ENCODE measurements at regions not wholly inside any gene's neighbourhood (a gene's known extent, or its start where the extent isn't known, plus 50 kb on each side); places are given as distances from the start of the nearest gene placed in this dataset.
"Not testable (repeated sequence)": the region's sequence is repeated elsewhere in the genome, so short reads cannot be mapped to it uniquely, and the experiment has no call there.

GRCh38 chrX:25503826-25504225 is 488.1 kb upstream of the ARX start:
- no peak for DNase-seq

- DNase-seq = no peak
These were observed 492.0 kb upstream of the ARX start for GRCh38 chrX:25507801-25508200.

GRCh38 chrX:25519258-25519657 is 503.5 kb upstream of the ARX start:
- DNase-seq = no peak

GRCh38 chrX:25522443-25523010 is 506.8 kb upstream of the ARX start:
- not testable (repeated sequence) for DNase-seq

GRCh38 chrX:25523574-25524540 is 508.1 kb upstream of the ARX start:
- DNase-seq = peak; percentile 0

GRCh38 chrX:25527156-25527555 is 511.4 kb upstream of the ARX start:
- DNase-seq = no peak

GRCh38 chrX:25527596-25527995 is 511.8 kb upstream of the ARX start:
- DNase-seq = no peak

- DNase-seq = no peak
These were observed 515.3 kb upstream of the ARX start for GRCh38 chrX:25531096-25531495.

- no peak for DNase-seq
These were observed 518.3 kb upstream of the ARX start for GRCh38 chrX:25534091-25534490.

- no peak for DNase-seq
These were observed 520.7 kb upstream of the ARX start for GRCh38 chrX:25536307-25536970.

- DNase-seq = no peak
These were observed 521.9 kb upstream of the ARX start for GRCh38 chrX:25537699-25538098.

- no peak for DNase-seq
These were observed 528.9 kb upstream of the ARX start for GRCh38 chrX:25544641-25545040.

GRCh38 chrX:25548811-25549210 is 533.0 kb upstream of the ARX start:
- no peak for DNase-seq

GRCh38 chrX:25555521-25555920 is 539.8 kb upstream of the ARX start:
- DNase-seq = no peak

- DNase-seq = no peak
These were observed 542.4 kb upstream of the ARX start for GRCh38 chrX:25558137-25558536.

GRCh38 chrX:25561190-25561589 is 545.4 kb upstream of the ARX start:
- no peak for DNase-seq

- DNase-seq = no peak
These were observed 557.9 kb upstream of the ARX start for GRCh38 chrX:25573631-25574030.

- no peak for DNase-seq
These were observed 541.2 kb upstream of the MAGEB18 start for GRCh38 chrX:25596921-25597320.

GRCh38 chrX:25597551-25597950 is 540.6 kb upstream of the MAGEB18 start:
- no peak for DNase-seq

- DNase-seq = no peak
These were observed 539.1 kb upstream of the MAGEB18 start for GRCh38 chrX:25599061-25599460.

GRCh38 chrX:25600776-25601175 is 537.4 kb upstream of the MAGEB18 start:
- no peak for DNase-seq

- no peak for DNase-seq
These were observed 536.8 kb upstream of the MAGEB18 start for GRCh38 chrX:25601323-25601722.

- DNase-seq = no peak
These were observed 519.9 kb upstream of the MAGEB18 start for GRCh38 chrX:25618248-25618647.

GRCh38 chrX:25640276-25640675 is 497.9 kb upstream of the MAGEB18 start:
- no peak for DNase-seq

Measured in KG1 (cell line).